ENCODE measurements at regions not wholly inside any gene's neighbourhood (a gene's known extent, or its start where the extent isn't known, plus 50 kb on each side); places are given as distances from the start of the nearest gene placed in this dataset.

GRCh38 chr2:2881499-2881898, 496.1 kb downstream of the EIPR1 start:
- TF ChIP-seq POLR2A (IDR thresholded peaks at IDR 0.05) (no peak), CTCF (IDR thresholded peaks at IDR 0.05) (no peak)

Measured in right lobe of liver (tissue), 4 donors.